ENCODE measurements at regions not wholly inside any gene's neighbourhood (a gene's known extent, or its start where the extent isn't known, plus 50 kb on each side); places are given as distances from the start of the nearest gene placed in this dataset.

- DNase-seq, result no peak
Observed at GRCh38 chr9:115481769-115482168, 363.8 kb upstream of the TNC start.

GRCh38 chr9:115482747-115483146 is 364.8 kb upstream of the TNC start:
- no peak for DNase-seq

GRCh38 chr9:115492869-115493268 is 374.9 kb upstream of the TNC start:
- DNase-seq, result no peak

DNA sequence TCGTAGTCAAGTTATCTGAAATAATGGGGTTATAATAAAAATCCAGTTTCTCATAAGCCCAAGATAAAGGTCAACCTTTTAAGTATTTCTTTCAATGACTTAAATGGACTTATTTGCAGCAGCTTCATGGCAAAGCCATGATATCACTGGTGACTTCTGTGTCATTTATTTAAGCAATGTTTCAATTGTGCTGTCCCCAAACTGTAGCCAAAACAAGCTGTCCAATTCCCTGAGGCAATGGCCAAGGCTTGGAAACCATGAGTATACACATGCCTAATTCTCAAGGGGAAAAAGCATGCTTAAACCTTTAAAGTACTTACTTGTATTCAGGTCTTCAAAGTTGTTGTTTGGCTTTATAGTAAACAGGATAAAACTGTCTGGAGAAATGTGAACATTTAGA is 376.4 kb upstream of the TNC start:
- no peak for DNase-seq

DNA sequence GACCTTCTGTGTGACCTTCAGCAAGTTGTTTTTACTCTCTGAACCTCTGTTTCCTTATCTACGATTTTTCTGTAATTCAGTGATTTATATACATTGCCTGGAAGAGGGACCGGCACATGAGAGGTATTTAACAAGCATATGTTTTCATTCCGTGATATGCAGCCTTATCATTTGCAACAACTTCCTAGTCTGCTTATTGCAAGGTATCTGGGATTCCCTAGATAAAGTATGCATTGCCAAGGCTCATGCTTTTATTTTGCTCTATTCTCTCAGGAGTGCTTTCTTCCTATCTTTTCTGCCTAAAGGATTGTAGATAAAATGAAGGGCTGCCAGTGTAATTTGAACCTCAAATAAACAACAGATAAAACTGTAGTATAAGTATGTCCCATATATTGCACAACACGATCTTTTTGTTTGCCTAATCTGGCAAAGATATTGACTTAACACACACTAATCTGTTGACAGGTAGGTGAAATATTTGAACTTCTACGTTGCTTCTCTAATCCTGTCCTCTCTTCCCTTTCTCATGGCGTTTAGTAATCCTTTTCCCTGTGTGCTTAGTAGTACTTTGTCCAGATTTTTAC is 377.2 kb upstream of the TNC start:
- DNase-seq, result no peak

DNA sequence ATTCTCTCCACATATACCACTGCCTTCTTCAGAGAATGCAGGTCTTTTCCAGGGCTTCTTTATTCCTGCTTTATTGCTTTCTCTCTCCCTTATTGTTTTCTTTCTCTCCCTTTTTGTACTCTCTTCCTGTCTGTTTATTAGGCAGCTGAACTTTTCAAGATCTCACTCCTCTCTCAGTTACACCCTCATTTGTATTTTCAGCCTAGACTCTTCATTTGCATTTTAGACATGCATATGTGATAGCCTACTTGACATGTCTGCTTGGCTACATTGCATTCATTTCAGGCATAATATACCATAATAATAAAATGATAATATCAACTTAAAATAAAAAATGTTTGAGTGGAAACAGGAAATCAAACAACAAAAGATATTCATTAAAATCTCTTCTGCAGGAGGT is 377.9 kb upstream of the TNC start:
- no peak for DNase-seq

DNA sequence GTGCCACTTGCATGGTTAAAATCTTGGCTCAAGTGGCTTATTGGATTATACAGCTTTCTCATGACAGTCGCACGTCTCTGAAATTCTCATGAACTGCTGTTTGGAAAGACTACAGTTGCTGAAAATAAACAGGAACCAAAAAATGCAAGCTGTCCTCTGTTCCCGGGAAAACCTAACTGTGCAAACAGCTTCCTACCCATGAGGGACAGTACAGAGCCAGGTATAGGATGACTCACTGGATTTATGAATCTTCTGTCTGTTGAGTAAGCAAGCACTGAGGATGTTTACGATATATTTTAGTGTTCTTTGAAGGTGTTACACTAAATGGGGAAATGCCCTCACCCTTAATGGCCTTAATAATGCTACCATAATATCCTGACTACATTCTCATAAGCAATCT is 380.3 kb upstream of the TNC start:
- no peak for DNase-seq

- DNase-seq, result no peak
Observed at GRCh38 chr9:115507148-115507547, 389.2 kb upstream of the TNC start.

GRCh38 chr9:115513148-115513547 is 395.2 kb upstream of the TNC start:
- DNase-seq, result no peak

DNA sequence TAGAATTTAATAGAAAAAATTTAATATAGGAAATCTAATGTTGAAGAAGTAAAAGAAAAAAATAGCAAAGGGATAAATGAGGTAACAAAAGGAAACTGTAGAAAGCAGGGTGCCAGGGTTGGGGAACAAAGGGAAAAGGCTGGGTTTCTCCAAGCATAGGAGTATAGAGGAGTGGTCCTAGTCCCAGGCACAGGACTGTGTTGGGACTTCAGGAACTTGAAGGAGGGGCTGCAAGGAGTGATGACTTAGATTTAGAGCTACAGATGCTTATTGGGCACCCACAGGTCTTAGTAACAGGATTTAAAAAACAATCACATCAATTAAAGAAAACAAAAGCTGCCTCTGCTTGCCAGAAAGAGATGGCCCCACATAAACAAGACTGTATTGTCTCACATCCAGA is 396.5 kb upstream of the TNC start:
- DNase-seq, result no peak

- no peak for DNase-seq
Observed at GRCh38 chr9:115517335-115518075, 399.5 kb upstream of the TNC start.

- no peak for DNase-seq
Observed at GRCh38 chr9:115520646-115521045, 402.7 kb upstream of the TNC start.

DNA sequence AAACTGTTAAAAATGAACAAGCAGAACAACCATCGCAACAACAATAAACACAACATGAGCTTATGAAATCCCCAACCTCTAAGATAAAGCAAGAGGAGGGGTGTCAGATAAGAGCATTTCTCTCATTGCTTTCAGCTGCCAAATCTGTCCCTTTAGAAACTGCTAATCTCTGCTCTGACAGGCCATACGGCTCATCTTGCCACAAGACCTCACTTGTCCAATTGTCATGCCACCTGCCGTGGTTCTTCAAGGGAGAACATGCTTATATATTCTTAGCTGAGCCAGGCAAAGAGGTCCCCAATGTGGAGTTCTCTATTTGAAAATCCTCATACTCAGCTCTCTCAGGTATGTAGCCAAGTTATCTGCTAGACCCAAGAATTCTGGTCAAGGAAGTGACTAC is 405.0 kb upstream of the TNC start:
- DNase-seq, result no peak

- peak; percentile 44 for DNase-seq
Observed at GRCh38 chr9:115524453-115525059, 406.6 kb upstream of the TNC start.

- no peak for DNase-seq
Observed at GRCh38 chr9:115525111-115526058, 407.4 kb upstream of the TNC start.

- DNase-seq, result no peak
Observed at GRCh38 chr9:115531410-115532125, 413.6 kb upstream of the TNC start.

- DNase-seq, result no peak
Observed at GRCh38 chr9:115533511-115533910, 415.6 kb upstream of the TNC start.

GRCh38 chr9:115540091-115540490 is 422.1 kb upstream of the TNC start:
- no peak for DNase-seq

DNA sequence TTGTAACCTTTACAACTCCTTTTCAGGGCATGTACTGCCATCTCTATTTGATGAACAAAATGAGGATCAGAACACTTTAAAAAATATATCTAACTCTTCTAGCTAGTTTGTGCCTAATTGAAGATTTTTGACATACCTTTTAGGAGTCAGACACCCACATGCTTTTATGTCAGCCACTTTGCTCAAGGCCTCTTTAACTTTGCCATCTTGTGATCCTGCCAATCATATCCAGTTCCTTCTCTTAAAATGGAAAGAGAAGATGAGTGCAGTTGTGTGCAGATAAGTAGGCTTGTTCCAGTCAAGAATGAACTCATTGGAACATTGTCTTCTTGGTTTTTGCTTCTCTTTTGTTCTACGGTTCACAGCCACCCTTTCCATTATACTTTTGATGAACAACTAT is 425.6 kb upstream of the TNC start:
- DNase-seq, result no peak

- DNase-seq, result no peak
Observed at GRCh38 chr9:115548609-115549260, 430.8 kb upstream of the TNC start.

DNA sequence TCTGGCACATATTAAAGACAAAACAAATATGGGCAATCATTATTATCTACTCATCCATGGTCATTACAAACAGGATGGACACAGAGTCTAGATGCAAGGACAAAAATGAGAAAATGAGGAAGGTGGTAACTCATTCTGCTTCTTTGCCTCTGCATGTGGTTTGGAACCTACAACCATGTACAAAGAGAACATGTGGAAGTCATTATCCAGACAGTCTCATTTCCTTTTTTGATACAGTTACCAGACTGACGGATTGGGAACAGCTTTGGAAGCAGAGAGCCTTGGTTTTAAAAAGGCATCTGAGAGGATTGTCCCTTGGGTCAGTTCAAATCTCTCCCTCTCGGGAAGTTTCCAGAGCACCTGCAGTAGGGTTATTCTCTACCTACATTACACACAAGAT is 433.4 kb upstream of the TNC start:
- no peak for DNase-seq

All from activated CD4-positive, alpha-beta T cell treated with anti-CD3 and anti-CD28 coated beads, Interleukin-2, Interleukin-6, amounts not matched to agents 100 ng/mL and 50 ng/mL, durations not matched to agents 16 hours and 8 hours (primary cell).